HEK293 (cell line): ENCODE measurements at regions not wholly inside any gene's neighbourhood (a gene's known extent, or its start where the extent isn't known, plus 50 kb on each side); places are given as distances from the start of the nearest gene placed in this dataset.

Source experiments
- CTCF ChIA-PET: fragments of 350-600 bp; formaldehyde crosslinking; extraction: SDS; loops from one replicate; lab custom pipeline; 2021; ENCODE audit warnings: antibody characterized with exemption; lab: Yijun Ruan, JAX
- POLR2A ChIA-PET: fragments of 300-600 bp; formaldehyde crosslinking; extraction: SDS; loops from one replicate; lab custom pipeline; 2020; ENCODE audit warnings: antibody characterized with exemption, inconsistent platforms; lab: Yijun Ruan, JAX
- H3K27ac ChIP-seq: fragments of 200-500 bp; sonication (Bioruptor generic); 2 replicates; pipeline ENCODE4 v1.5.1; 2014; ENCODE audit warnings: low read depth, low read length, control low read depth, inconsistent platforms; ENCODE audit errors: extremely low read depth
- H3K36me3 ChIP-seq, 2 experiments: fragments of 200-500 bp in 1 of 2; sonication (Bioruptor generic) in 1 of 2; 1 replicate in 1 of 2; 2 replicates in 1 of 2; pipeline ENCODE4 v1.5.1; 2014 to 2017; ENCODE audit warnings: inconsistent platforms in 2 of 2, low read length in 2 of 2; ENCODE audit not compliant: control insufficient read depth in 2 of 2, insufficient read depth in 1 of 2
- H3K4me1 ChIP-seq: fragments of 200-500 bp; sonication (Bioruptor generic); 2 replicates; pipeline ENCODE4 v1.5.1; 2014; ENCODE audit warnings: mild to moderate bottlenecking, low read length, inconsistent platforms; ENCODE audit not compliant: control insufficient read depth, insufficient read depth
- H3K4me3 ChIP-seq: 2 replicates; pipeline ENCODE4 v1.5.1; 2011; ENCODE audit warnings: low read depth, mild to moderate bottlenecking, control low read depth, low read length, moderate library complexity
- H3K9me3 ChIP-seq: fragments of 200-500 bp; sonication (Bioruptor generic); 2 replicates; pipeline ENCODE4 v1.5.1; 2014; ENCODE audit warnings: low read depth, low read length, inconsistent platforms; ENCODE audit not compliant: control insufficient read depth, insufficient read depth
- AEBP2 ChIP-seq: fragments of 450-650 bp; formaldehyde crosslinking; IDR thresholded peaks from 2 replicates; pipeline ENCODE4 v1.5.1; 2016; ENCODE audit warnings: missing biosample characterization, missing genetic modification characterization, borderline replicate concordance
- EGR2 ChIP-seq: fragments of 450-650 bp; formaldehyde crosslinking; IDR thresholded peaks from 2 replicates; pipeline ENCODE4 v1.5.1; 2016; ENCODE audit warnings: low read depth, missing biosample characterization, missing genetic modification characterization
- GFI1B ChIP-seq: fragments of 450-650 bp; formaldehyde crosslinking; IDR thresholded peaks from 2 replicates; pipeline ENCODE4 v1.5.1; 2016; ENCODE audit warnings: missing biosample characterization, missing genetic modification characterization
- GLI4 ChIP-seq: fragments of 450-650 bp; formaldehyde crosslinking; IDR thresholded peaks from 2 replicates; pipeline ENCODE4 v1.5.1; 2016; ENCODE audit warnings: missing biosample characterization, missing genetic modification characterization
- KLF1 ChIP-seq: fragments of 450-650 bp; formaldehyde crosslinking; IDR thresholded peaks from 2 replicates; pipeline ENCODE4 v1.5.1; 2016; ENCODE audit warnings: missing biosample characterization, missing genetic modification characterization
- OSR2 ChIP-seq: fragments of 450-650 bp; formaldehyde crosslinking; IDR thresholded peaks from 2 replicates; pipeline ENCODE4 v1.5.1; 2016; ENCODE audit warnings: missing biosample characterization, missing genetic modification characterization
- TCF7L2 ChIP-seq: IDR thresholded peaks from 2 replicates; pipeline ENCODE4 v1.6.1; 2011; ENCODE audit warnings: low read depth, mild to moderate bottlenecking, inconsistent platforms, low read length, moderate library complexity, borderline replicate concordance
- YY1 ChIP-seq: fragments of 450-650 bp; formaldehyde crosslinking; IDR thresholded peaks from 2 replicates; pipeline ENCODE4 v1.5.1; 2018; ENCODE audit warnings: missing biosample characterization, missing genetic modification characterization
- ZBTB1 ChIP-seq: fragments of 450-650 bp; formaldehyde crosslinking; IDR thresholded peaks from 2 replicates; pipeline ENCODE4 v1.5.1; 2016; ENCODE audit warnings: missing biosample characterization, missing genetic modification characterization
- ZNF155 ChIP-seq: fragments of 450-650 bp; formaldehyde crosslinking; IDR thresholded peaks from 2 replicates; pipeline ENCODE4 v1.5.1; 2016; ENCODE audit warnings: missing biosample characterization, missing genetic modification characterization
- ZNF26 ChIP-seq: fragments of 450-650 bp; formaldehyde crosslinking; IDR thresholded peaks from 2 replicates; pipeline ENCODE4 v1.5.1; 2016; ENCODE audit warnings: missing biosample characterization, missing genetic modification characterization
- ZNF266 ChIP-seq: fragments of 450-650 bp; formaldehyde crosslinking; IDR thresholded peaks from 2 replicates; pipeline ENCODE4 v1.5.1; 2016; ENCODE audit warnings: missing biosample characterization, missing genetic modification characterization, low read depth
- ZNF335 ChIP-seq: fragments of 450-650 bp; formaldehyde crosslinking; conservative IDR thresholded peaks from 2 replicates; pipeline ENCODE4 v1.5.1; 2016; ENCODE audit warnings: missing biosample characterization, missing genetic modification characterization
- ZNF398 ChIP-seq: fragments of 450-650 bp; formaldehyde crosslinking; IDR thresholded peaks from 2 replicates; pipeline ENCODE4 v1.5.1; 2017; ENCODE audit warnings: missing biosample characterization, missing genetic modification characterization
- ZNF423 ChIP-seq: fragments of 450-650 bp; formaldehyde crosslinking; IDR thresholded peaks from 2 replicates; pipeline ENCODE4 v1.5.1; 2016; ENCODE audit warnings: missing biosample characterization, missing genetic modification characterization
- ZNF449 ChIP-seq: fragments of 450-650 bp; formaldehyde crosslinking; IDR thresholded peaks from 2 replicates; pipeline ENCODE4 v1.5.1; 2017; ENCODE audit warnings: missing biosample characterization, mild to moderate bottlenecking, missing genetic modification characterization, moderate library complexity
- ZNF48 ChIP-seq: fragments of 450-650 bp; formaldehyde crosslinking; IDR thresholded peaks from 2 replicates; pipeline ENCODE4 v1.5.1; 2016; ENCODE audit warnings: missing biosample characterization, missing genetic modification characterization
- ZNF529 ChIP-seq: fragments of 450-650 bp; formaldehyde crosslinking; IDR thresholded peaks from 2 replicates; pipeline ENCODE4 v1.5.1; 2017; ENCODE audit warnings: missing genetic modification characterization, missing biosample characterization; ENCODE audit not compliant: insufficient replicate concordance
- ZNF560 ChIP-seq: fragments of 450-650 bp; formaldehyde crosslinking; IDR thresholded peaks from 2 replicates; pipeline ENCODE4 v1.5.1; 2017; ENCODE audit warnings: missing biosample characterization, missing genetic modification characterization, borderline replicate concordance
- ZNF580 ChIP-seq: fragments of 450-650 bp; formaldehyde crosslinking; IDR thresholded peaks from 2 replicates; pipeline ENCODE4 v1.5.1; 2016; ENCODE audit warnings: missing biosample characterization, missing genetic modification characterization
- ZNF621 ChIP-seq: fragments of 450-650 bp; formaldehyde crosslinking; IDR thresholded peaks from 2 replicates; pipeline ENCODE4 v1.5.1; 2017; ENCODE audit warnings: missing biosample characterization, missing genetic modification characterization
- ZNF624 ChIP-seq: fragments of 450-650 bp; formaldehyde crosslinking; IDR thresholded peaks from 2 replicates; pipeline ENCODE4 v1.5.1; 2017; ENCODE audit warnings: missing biosample characterization, missing genetic modification characterization
- ZNF707 ChIP-seq: fragments of 450-650 bp; formaldehyde crosslinking; IDR thresholded peaks from 2 replicates; pipeline ENCODE4 v1.5.1; 2016; ENCODE audit warnings: missing biosample characterization, missing genetic modification characterization

GRCh38 chr13:112248406-112248760, 127.8 kb upstream of the SPACA7 start:
- H3K9me3 ChIP-seq: no peaks in the 10 kb centered on the region
- TF ChIP-seq ZNF155 (tag by site-specific recombination): no peak
- no peak for TF ChIP-seq AEBP2 (tag by site-specific recombination)
- TF ChIP-seq ZNF560 (tag by site-specific recombination): no peak
- no peak for TF ChIP-seq GFI1B
- no peak for TF ChIP-seq ZNF529 (tag by site-specific recombination)
- no peak for TF ChIP-seq ZNF423 (tag by site-specific recombination)
- no peak for TF ChIP-seq ZNF624
- no peak for TF ChIP-seq EGR2 (tag by site-specific recombination)
- ChIA-PET POLR2A (no interaction called here), CTCF (no interaction called here)
- no peaks in the 10 kb centered on the region for H3K36me3 ChIP-seq
- H3K4me1 ChIP-seq: no peaks in the 10 kb centered on the region
- H3K4me3 ChIP-seq: no peak overlapping the region
- no peak overlapping the region for H3K27ac ChIP-seq

- no peaks in the 10 kb centered on the region for H3K36me3 ChIP-seq
- no peak overlapping the region for H3K4me3 ChIP-seq
- POLR2A ChIA-PET: no interaction called here
- H3K27ac ChIP-seq: no peak overlapping the region
- CTCF ChIA-PET: interaction anchor here (1.0 kb wide), 1 partner anchor 17 kb away, joined by 3 read pairs; no protein-coding TSS in a partner anchor
- TF ChIP-seq ZNF449 (tag by site-specific recombination) (peak; percentile 87), GLI4 (tag by site-specific recombination) (no peak)
- no peaks in the 10 kb centered on the region for H3K4me1 ChIP-seq
- no peaks in the 10 kb centered on the region for H3K9me3 ChIP-seq
These were observed 127.1 kb upstream of the SPACA7 start for GRCh38 chr13:112248862-112249592.

- ChIA-PET CTCF (interaction anchor here (1.0 kb wide), 1 partner anchor 16 kb away, joined by 3 read pairs; no protein-coding TSS in a partner anchor), POLR2A (no interaction called here)
- Histone ChIP-seq H3K9me3 (no peaks in the 10 kb centered on the region), H3K36me3 (no peaks in the 10 kb centered on the region), H3K4me1 (no peaks in the 10 kb centered on the region), H3K27ac (no peak overlapping the region)
- TF ChIP-seq ZNF580 (tag by site-specific recombination): no peak
- TF ChIP-seq ZNF707 (tag by site-specific recombination): no peak
- TF ChIP-seq ZNF621 (tag by site-specific recombination): no peak
- no peak for TF ChIP-seq KLF1 (tag by site-specific recombination)
- no peak for TF ChIP-seq OSR2 (tag by site-specific recombination)
- no peak for TF ChIP-seq ZNF48 (tag by site-specific recombination)
- no peak for TF ChIP-seq ZNF335 (tag by site-specific recombination)
- no peak for TF ChIP-seq YY1 (tag by site-specific recombination)
- TF ChIP-seq ZBTB1 (tag by site-specific recombination): no peak
- no peak for TF ChIP-seq ZNF26 (tag by site-specific recombination)
- no peak for TF ChIP-seq ZNF398 (tag by site-specific recombination)
- TF ChIP-seq TCF7L2: no peak
- no peak for TF ChIP-seq ZNF266 (tag by site-specific recombination)
- TF ChIP-seq, all 188 proteins: peak for 0
- H3K4me3 ChIP-seq: no peak overlapping the region
These were observed 126.2 kb upstream of the SPACA7 start for GRCh38 chr13:112249644-112250610.
